Keratinocyte (primary cell): ENCODE measurements at regions not wholly inside any gene's neighbourhood (a gene's known extent, or its start where the extent isn't known, plus 50 kb on each side); places are given as distances from the start of the nearest gene placed in this dataset.

Source experiments
- CTCF ChIP-seq, 3 experiments: IDR thresholded peaks in 1 of 3; conservative IDR thresholded peaks in 1 of 3; optimal IDR thresholded peaks in 1 of 3; 2 replicates in 2 of 3; 3 replicates in 1 of 3; pipeline versions ENCODE3 to v1.5.1; 2011; ENCODE audit warnings: low read length in 3 of 3, mild to moderate bottlenecking in 3 of 3, moderate library complexity in 2 of 3, control low read depth in 1 of 3, inconsistent platforms in 1 of 3; ENCODE audit not compliant: insufficient read depth in 2 of 3; ENCODE audit errors: extremely low read depth in 1 of 3
- EZH2 ChIP-seq: IDR thresholded peaks from one replicate; pipeline ENCODE4 v1.6.1; 2012; ENCODE audit warnings: inconsistent platforms, mild to moderate bottlenecking, low read length, moderate library complexity

GRCh38 chr15:77742127-77742526 is 109.4 kb upstream of the LINGO1 start:
- TF ChIP-seq CTCF (optimal IDR thresholded peaks at IDR 0.05 in 1 of 3, IDR thresholded peaks at IDR 0.05 in 1 of 3, conservative IDR thresholded peaks at IDR 0.05 in 1 of 3; ENCODE audit: extremely low read depth in 1 of 3, insufficient read depth in 2 of 3, low read length in 3 of 3) (no peak), EZH2 (no peak)
